Adrenal gland (tissue), 5 donors: ENCODE measurements at regions not wholly inside any gene's neighbourhood (a gene's known extent, or its start where the extent isn't known, plus 50 kb on each side); places are given as distances from the start of the nearest gene placed in this dataset.
"Not testable (repeated sequence)": the region's sequence is repeated elsewhere in the genome, so short reads cannot be mapped to it uniquely, and the experiment has no call there.

Experiments
- CTCF ChIP-seq, 6 experiments: fragments of 450-650 bp in 4 of 6; fragments of 200-600 bp in 2 of 6; sonication (generic) in 1 of 6; IDR thresholded peaks; 1 replicate in 5 of 6; 2 replicates in 1 of 6; pipeline versions ENCODE4 v1.5.1 to v1.8.0; 2016 to 2021; ENCODE audit warnings: antibody characterized with exemption in 6 of 6, mild to moderate bottlenecking in 2 of 6, moderate library complexity in 1 of 6
- POLR2A ChIP-seq, 2 donors: fragments of 450-650 bp; IDR thresholded peaks; one replicate each; pipeline ENCODE4 v1.6.1; 2017; ENCODE audit warnings: antibody characterized with exemption in 2 of 2, mild to moderate bottlenecking in 2 of 2, moderate library complexity in 1 of 2
- donor health status: DM: no; HTN: no; CAD: no.

DNA sequence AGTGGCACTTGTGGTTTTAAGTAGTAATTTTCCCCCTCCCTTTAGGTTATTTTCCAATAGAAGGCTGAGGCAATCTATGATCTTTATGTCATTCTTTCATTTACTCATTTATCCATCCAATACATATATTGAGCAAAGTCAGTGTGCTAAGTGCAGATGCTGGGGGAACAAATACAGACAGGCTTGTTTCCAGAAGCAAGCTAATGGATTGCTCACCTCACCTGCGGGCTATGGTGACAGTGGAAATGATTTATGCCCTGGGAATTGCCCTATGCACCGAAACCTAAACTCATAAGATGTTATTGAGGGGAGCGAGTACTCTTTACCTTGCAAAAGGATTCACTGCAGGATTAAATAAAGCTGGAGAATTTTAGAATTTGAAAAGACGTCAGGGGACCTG is 148.7 kb upstream of the GRK3 start:
- not testable (repeated sequence) for TF ChIP-seq POLR2A, CTCF (IDR thresholded peaks at IDR 0.05)
